SW 1271 (cell line): ENCODE measurements at regions not wholly inside any gene's neighbourhood (a gene's known extent, or its start where the extent isn't known, plus 50 kb on each side); places are given as distances from the start of the nearest gene placed in this dataset.
A peak's percentile ranks its signal among the peaks of the same experiment; 100 is the strongest.
"Not testable (repeated sequence)": the region's sequence is repeated elsewhere in the genome, so short reads cannot be mapped to it uniquely, and the experiment has no call there.

ENCODE experiments used
- DNase-seq, 2 experiments: peaks; one replicate each; lab custom pipeline; 2025; lab: John Stamatoyannopoulos, UW

DNA sequence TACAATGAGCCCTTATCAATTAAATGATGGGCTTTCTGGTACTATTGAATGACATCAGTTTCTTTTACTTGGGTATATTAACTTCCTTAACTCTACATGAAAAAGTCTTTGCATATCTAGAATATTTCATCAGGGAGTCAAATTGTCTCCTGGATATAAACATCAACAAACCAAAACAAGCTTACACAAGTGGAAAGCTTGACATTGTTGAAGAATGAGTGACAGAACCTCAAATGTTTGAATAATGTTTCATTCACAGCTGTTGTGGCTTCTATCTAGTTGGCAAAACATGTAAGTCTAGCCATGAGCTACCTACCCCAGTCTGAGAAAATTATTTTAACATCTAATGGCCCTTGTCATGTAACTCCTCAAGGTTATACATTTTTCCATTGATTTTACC lies 604.8 kb upstream of the ADAMTS5 start:
- peak; percentile 59 to 61 for DNase-seq

DNA sequence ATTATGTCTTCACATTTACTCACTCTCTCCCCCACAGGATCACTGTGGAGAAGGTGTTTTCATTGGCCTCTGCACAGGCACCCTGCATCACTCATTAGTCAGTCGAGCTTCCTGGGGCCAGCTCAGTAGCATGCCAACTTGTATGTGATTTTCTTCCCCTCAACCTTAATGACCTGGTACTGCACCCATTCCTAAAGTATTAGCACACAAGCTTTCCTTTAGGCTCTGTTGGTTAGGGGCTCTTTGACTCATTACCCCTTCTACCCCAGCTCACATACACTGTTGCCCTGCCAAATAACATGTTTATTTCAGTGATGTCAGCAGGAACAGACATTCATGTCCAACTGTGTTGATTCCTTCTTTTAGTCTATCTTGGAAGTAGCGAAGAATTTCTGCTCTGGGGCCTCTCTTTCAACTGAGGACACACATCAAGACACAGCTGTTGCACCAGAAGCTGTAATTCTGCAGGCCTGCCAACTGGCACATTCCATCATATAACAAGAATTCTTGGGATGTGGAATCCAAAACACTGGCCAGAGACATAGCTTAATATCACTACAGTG lies 603.5 kb upstream of the ADAMTS5 start:
- peak; percentile 45 to 55 for DNase-seq

DNA sequence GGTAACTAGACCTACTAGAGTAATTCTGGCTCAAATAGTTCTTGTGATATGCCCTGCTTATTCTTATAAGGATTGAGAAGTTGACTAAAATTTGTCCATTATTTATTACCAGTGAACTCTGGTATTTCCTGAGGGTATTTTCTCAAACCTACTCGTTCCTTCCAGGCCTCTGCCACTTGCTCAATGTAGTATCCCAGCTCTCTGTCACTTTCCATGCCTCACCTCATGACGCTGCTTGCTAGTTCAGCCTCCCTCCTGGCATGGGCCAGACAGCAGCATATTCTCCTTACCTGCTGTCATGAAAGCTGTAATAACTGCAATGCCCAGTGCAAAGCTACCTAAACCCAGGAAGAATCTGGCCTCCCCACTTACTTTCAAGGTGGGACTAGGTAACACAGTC lies 602.9 kb upstream of the ADAMTS5 start:
- DNase-seq: no peak

DNA sequence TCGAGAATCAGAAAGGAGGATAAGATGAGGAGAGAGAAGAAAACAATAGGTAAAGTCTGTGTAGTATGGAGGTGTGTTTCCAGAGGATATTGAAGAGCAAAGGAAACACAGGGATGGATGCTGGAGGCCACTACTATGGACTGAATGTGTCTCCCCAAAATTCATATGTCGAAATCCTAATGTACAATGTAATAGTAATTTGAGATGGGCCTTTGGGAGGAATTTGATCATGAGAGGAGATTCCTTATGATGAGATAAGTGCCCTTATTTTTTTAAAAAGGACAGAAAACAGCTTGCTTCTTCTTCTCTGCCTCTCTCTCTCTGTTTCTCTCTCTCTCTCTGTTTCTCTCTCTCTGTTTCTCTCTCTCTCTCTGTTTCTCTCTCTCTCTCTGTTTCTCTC lies 602.2 kb upstream of the ADAMTS5 start:
- DNase-seq: no peak

DNA sequence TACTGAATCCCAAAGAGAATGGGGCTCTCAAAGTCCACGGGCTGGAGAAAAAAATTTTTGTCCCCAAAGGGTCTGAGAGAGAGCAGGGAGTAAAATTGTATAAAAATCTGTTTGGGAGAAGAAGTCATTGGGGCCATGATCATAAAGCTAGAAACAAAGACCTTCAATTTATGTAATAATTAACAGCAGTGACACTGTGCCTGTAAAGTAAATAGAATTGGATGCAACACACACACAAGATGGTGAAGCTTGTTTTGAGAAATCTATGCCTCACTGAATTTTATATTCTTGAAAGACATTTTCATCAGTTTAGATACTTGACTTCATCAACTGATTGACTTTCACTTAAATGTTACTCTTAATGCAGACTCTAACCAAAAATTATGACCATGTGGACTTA lies 600.5 kb upstream of the ADAMTS5 start:
- no peak for DNase-seq

DNA sequence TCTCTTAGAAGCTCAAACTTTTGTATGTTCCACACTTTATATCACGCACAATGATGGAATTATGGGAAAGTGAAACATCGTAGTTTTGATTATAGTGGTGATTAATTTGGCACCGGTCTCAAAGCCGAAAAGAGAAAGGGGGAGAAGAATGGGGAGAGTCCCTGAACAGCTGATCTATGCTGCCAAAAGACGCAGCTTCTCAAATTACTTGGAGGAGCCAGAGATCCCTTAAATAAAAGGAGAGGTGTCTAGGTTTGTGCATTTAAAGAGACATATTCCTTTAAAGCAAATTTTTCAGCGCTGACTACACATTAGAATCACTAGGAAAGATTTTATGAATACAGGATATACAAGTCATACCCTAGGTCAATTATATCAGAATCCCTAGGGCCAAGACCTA lies 599.6 kb upstream of the ADAMTS5 start:
- no peak for DNase-seq

DNA sequence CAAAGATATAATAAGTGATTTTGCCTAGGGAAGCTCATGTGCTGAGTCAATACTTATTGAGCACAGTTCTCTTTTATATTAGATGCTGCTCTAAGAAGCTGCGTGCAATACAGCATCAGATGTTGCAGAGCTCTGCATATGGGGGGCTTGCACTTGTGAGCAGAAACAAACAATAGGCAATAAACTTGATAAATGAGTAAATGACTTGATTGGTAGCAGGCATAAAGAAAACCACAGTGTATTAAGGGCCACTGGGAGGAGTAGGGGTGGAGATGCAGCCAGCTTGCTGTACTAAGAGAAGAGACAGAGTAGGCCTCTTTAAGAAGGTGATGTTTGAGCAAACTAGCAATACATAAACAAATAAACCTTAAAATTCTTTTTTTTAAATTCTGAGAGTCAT lies 598.5 kb upstream of the ADAMTS5 start:
- DNase-seq: no peak

DNA sequence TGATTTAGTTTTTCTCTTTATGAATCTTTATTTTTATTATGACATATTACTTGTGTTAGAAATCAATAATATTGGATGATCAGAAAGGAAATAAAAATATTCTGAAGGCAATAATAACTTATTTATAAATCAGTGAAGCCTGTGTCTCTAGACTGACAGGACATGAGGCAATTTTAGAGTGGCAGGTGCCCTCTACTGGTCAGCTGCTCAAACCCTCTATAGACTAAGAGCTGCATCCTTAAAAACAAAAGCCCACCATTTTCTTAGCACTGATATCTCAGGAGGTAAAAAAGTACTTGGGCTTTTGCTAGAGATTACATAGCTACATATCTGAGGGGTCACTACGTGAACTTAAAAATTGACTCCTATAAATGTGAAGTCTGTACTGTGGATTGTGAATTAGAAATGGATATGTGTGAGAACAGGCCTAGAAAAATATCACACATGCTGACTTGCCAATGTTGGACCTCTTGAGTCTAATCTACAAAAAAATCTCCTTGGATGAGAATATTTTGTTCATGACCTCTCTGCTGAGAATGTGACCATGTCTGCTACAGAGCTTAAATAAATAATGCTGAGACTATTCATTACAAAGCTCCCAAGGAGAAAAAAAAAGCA lies 597.9 kb upstream of the ADAMTS5 start:
- peak in 1 of 2 experiments; percentile 28 for DNase-seq

DNA sequence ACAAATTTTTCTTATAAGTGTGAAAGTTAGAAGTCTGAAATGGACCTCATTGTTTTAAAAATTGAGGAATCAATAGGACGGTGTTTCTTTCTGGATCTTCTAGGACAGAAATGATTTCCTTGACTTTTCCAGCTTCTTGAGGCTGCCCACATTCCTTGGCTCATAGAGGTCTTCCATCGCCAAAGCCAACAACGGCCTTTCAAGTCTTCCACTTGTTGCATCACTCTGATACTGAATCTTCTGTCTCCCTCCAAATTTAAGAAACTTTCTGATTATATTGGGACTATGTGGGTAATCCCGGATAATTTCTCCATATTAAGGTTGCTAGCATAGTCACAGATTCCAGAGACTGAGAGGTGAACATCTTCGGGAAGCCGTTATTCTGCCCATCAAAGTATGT lies 595.4 kb upstream of the ADAMTS5 start:
- DNase-seq: no peak

DNA sequence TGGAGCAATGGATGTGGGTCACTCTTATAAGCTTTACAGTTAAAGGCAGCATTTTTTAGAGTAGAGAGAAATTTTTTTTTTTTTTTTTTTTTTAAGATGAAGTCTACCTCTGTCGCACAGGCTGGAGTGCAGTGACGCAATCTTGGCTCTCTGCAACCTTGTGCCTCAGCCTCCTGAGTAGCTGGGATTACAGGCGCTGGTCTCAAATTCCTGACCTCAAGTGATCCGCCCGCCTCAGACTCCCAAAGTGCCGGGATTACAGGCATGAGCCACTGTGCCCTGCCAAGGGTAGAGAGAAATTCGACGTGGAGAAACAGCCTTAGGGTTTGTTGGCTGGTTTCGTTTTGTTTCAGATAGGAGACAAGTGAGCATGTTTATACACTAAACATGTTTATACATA lies 594.2 kb upstream of the ADAMTS5 start:
- no peak for DNase-seq

DNA sequence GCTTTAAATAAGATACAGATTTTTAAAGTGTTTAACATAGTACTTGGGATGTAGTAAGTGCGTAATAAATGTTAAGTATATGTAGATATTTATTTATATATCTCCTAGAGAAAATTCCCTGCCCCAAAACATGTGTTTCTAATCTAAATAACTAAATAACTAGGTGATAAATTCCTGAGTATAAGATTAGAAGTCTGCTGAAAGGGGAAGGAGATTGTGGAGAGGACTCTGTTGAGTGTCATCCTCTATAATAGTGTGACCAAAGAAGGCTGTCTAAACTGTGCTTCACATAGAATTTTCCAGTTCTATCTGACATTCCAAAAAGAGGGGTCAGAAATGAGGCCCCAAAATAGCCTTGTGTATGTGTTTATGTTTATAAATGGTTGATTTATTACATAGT lies 590.5 kb upstream of the ADAMTS5 start:
- no peak for DNase-seq

DNA sequence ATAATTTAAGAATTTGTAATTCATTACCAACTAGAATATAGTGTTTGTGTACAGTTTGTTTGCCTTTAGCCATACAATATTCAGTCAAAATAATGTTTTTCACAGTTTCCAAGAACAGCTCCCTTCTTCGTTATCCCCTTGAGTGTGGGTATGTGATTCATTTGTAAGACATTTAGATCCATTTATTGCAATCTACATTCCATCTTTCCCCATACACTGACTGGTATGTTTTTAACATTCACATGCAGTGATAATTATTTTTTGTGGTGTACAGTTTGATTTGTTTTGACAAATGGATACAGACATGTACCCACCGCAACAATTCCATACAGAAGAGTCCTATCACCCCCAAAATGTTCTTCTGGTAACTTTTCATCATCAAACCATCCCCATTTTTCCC lies 589.1 kb upstream of the ADAMTS5 start:
- DNase-seq: no peak

DNA sequence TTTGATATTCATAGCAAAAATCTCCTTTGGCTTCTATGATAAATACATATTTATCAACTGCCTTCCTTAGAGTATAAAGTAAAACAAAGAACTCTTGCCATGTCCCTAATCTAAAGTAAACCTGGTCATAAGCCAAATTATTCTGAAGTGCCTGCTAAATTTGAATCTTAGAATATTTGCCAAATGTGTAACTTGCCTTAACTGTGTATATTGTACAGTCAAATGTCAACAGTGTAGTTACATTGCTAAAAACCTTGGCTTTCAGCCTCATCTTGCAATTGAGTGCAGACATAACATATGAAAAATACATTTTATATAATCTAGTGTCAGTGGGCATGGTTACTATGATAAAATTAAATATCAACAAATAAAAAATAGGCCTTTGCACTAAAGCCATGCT lies 583.4 kb upstream of the ADAMTS5 start:
- no peak for DNase-seq

DNA sequence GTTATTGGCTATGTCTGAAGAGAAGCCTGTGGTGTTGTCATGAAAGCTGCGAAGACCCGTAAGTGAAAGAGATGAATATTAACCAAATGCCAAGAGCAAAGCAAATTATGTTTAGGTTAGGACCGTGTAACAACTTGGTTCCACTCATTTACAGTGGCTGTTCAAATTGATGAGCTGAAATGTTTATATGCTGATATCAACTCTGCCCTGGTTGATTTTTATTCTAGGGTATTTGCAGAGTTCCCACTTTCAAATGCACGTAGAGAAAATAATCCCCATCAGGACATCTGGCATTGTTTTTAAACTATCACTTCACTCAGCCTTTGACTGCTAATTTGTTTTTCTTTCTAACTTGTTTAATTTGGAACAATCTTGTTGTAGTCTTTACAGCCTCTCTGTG lies 581.6 kb upstream of the ADAMTS5 start:
- DNase-seq: no peak

DNA sequence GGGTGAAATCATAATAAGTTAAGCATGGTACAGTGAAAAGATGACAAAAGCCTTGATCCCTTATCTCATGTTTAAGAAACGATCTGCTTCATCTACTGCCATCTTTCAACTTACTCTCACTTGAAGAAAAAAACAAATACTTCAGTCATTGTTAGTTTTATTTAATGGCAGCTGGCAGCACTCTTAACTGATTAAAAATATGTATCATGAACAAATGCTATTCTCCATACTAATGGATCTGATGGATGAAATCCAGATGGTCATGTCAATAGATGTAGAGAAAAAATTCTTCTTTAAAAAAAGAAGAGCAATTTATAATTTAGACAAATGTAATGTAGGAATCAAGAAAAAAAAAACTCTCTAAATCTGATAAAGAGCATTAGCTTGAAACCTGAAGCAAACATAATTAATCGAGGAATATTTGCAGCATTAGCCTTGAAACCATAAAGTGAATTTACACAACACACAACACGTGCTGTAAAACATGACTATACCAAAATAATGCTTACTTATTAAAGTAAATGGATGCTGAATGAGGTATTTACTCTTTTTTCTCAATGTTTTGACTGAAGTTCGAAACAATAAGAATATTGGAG lies 579.0 kb upstream of the ADAMTS5 start:
- no peak for DNase-seq

DNA sequence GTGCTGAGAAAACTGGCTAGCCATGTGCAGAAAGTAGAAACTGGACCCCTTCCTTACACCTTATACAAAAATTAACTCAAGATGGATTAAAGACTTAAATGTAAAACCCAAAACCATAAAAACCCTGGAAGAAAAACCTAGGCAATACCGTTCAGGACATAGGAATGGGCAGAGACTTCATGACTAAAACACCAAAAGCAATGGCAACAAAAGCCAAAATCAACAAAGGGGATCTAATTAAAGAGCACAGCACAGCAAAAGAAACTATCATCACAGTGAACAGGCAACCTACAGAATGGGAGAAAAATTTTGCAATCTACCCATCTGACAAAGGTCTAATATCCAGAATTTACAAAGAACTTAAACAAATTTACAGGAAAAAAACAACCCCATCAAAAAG lies 575.2 kb upstream of the ADAMTS5 start:
- DNase-seq: not testable (repeated sequence)

DNA sequence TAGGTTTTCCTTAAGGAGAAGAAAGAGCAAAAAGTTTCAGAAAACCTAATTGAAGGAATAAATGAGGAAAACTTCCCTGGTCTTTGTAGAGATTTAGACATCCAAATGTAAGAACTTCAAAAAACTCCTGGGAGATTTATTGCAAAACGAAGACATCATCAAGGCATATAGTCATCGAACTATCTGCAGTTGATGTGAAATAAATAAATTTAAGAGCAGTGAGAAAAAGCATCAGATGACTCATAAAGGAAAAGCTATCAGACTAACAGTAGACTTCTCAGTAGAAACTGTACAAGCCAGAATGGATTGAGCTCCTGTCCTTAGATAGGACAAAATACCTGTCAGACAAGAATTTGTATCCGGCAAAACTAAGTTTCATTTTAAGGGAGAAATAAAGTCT lies 569.4 kb upstream of the ADAMTS5 start:
- DNase-seq: no peak

DNA sequence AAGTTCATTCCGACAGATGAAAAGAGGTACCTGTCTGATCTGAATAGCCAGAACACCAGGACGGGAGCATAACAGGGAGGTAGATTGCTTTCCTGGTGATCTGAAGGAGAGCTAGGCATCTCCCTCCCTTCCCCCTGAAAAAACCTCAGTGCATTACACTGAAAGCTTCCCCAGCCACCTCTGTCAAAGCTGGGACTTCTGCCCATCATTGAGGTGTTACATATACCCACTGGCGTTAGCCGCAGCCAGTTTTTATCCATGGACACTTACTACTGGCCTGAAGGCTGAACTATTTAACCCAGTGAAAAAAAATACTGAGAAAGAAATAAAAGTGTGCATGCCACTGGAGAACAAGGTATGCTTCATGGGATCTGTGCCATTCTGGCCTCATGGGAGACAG lies 568.3 kb upstream of the ADAMTS5 start:
- no peak for DNase-seq

DNA sequence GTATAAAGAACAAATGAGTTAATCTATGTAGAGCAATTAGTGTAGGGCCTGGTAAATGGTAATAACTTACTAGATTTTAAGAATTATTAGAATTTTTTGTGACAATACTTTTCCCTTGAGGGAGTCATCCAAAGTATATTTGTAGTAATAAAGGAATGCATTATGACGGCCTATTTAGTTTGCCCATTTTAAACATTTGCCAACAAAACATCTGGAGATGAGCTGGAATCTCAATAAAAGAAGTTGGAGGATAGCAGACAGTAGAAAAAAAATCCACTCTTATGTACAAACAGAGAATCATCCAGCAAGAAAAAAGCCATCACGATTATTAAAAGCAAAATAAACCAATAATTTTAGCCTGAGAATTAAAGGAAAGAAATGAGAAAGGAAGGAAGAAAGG lies 567.3 kb upstream of the ADAMTS5 start:
- DNase-seq: no peak

DNA sequence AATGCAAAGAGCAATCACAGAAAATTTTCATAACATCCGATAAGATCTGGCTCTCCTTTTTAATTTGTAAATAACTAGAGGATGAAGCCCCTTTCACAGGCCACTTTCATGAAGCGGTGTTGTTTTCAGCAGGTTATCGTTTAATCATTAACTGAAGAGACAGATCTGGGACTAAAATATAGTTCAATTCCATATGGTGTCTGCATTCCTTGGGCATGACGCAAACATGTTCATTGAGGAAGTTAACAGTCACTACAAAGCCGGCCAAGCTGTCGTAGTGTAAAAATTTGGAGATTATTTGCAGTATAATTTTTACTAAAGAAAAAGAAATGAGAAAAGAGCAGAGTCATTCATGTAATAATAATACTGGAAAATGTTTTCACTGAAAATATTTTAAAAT lies 565.2 kb upstream of the ADAMTS5 start:
- no peak for DNase-seq

DNA sequence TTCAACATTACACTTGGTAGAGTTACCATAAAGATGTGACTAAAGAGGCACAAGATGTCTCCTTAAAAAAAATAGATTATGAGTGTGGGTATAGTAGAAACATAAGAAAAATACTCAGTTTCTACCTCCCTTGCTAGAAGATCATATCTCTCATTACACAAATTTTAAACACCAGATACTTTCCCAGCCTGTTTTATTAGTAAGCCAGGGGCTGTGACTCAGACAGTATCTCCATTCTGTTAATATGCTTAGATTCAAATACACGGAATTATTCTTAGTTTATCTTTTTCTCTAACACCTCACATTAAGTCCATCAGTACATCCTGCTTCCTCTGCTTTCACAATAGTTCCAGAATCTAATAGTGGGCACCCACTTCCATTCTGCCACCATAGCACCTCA lies 561.8 kb upstream of the ADAMTS5 start:
- no peak for DNase-seq

DNA sequence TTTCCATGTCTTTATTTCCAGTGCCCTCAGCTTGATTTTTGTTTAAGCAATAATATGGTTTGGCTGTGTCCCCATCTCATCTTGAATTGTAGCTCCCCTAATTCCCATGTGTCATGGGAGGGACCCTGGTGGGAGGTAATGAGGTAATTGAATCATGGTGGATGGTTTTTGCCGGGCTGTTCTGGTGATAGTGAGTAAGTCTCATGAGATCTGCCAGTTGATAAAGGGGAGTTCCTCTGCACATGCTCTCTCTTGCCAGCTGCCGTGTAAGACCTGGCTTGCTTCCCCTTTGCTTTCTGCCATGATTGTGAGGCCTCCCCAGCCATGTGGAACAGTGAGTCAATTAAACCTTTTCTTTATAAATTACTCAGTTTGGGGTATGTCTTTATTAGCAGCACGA lies 559.6 kb upstream of the ADAMTS5 start:
- DNase-seq: no peak

DNA sequence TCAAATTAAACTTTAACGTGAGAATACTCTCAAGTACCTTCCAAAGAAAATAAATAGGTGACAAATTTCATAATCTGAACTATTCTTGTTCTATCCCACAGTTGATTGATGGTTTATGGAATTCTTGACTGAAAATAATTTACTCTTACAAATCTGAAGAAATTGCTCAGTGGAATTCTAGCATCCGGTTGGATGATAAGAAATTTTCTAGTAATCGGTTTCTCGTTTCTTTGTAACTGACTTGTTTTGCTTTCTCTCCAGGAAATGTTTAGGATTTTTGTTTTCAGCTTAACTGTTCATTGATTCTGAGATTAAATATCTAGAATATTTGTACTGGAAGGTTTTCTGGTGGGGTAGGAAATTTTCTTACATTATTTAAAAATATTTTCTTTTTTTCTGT lies 558.9 kb upstream of the ADAMTS5 start:
- no peak for DNase-seq

DNA sequence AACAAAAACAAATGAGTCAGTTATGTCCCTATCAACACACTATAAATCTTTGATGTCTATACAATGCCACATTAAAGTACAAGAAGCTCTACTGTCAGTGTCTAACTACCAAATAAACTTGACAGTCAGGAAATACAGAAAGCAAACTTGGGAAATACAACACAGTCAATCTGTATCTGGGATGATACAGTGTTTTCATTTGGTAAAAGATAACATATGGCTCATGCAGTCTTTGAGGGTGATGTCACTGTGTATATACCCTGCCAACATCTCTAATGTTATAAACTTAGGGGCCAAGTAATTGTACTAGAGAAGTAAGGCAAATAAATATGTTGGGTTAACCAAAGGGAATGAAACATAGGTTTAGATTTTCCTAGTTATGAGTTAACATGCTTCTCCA lies 552.5 kb upstream of the ADAMTS5 start:
- DNase-seq: no peak
